ENCODE measurements at regions not wholly inside any gene's neighbourhood (a gene's known extent, or its start where the extent isn't known, plus 50 kb on each side); places are given as distances from the start of the nearest gene placed in this dataset.
"Not testable (repeated sequence)": the region's sequence is repeated elsewhere in the genome, so short reads cannot be mapped to it uniquely, and the experiment has no call there.

- Histone ChIP-seq H3K27me3 (ENCODE audit: control insufficient read depth, insufficient read depth, low read length) (no peaks in the 10 kb centered on the region), H3K4me1 (ENCODE audit: control insufficient read depth, insufficient read depth, low read length) (peaks cover 31% of the 10 kb centered on the region), H3K4me3 (ENCODE audit: low read depth, low read length) (no peak overlapping the region), H3K9ac (ENCODE audit: low read length) (no peak overlapping the region), H3K36me3 (ENCODE audit: control insufficient read depth, insufficient read depth, low read length) (no peaks in the 10 kb centered on the region), H3K9me3 (ENCODE audit: control insufficient read depth, insufficient read depth, low read depth, low read length) (no peaks in the 10 kb centered on the region; the same call in 1 of the 2 replicates), H3K27ac (ENCODE audit: low read depth, low read length) (no peak overlapping the region)
Observed at GRCh38 chr9:108783326-108783725, 72.5 kb downstream of the ACTL7B start.

- no peak overlapping the region for H3K27ac ChIP-seq (ENCODE audit: low read depth, low read length)
- no peak overlapping the region for H3K4me3 ChIP-seq (ENCODE audit: low read depth, low read length)
- H3K27me3 ChIP-seq (ENCODE audit: control insufficient read depth, insufficient read depth, low read length) = no peaks in the 10 kb centered on the region
- no peak overlapping the region for H3K9ac ChIP-seq (ENCODE audit: low read length)
- H3K4me1 ChIP-seq (ENCODE audit: control insufficient read depth, insufficient read depth, low read length) = peaks cover 18% of the 10 kb centered on the region
- H3K9me3 ChIP-seq (ENCODE audit: control insufficient read depth, insufficient read depth, low read depth, low read length) = no peaks in the 10 kb centered on the region
- H3K36me3 ChIP-seq (ENCODE audit: control insufficient read depth, insufficient read depth, low read length) = no peaks in the 10 kb centered on the region
Observed at GRCh38 chr9:108780942-108781734, 74.6 kb downstream of the ACTL7B start.

GRCh38 chr9:108779551-108780325, 76.0 kb downstream of the ACTL7B start:
- Histone ChIP-seq H3K4me1 (ENCODE audit: control insufficient read depth, insufficient read depth, low read length) (peaks cover 18% of the 10 kb centered on the region), H3K27ac (ENCODE audit: low read depth, low read length) (no peak overlapping the region)

GRCh38 chr9:108776920-108777639, 78.7 kb downstream of the ACTL7B start:
- peaks cover 13% of the 10 kb centered on the region for H3K4me1 ChIP-seq (ENCODE audit: control insufficient read depth, insufficient read depth, low read length)
- no peaks in the 10 kb centered on the region for H3K36me3 ChIP-seq (ENCODE audit: control insufficient read depth, insufficient read depth, low read length)
- no peaks in the 10 kb centered on the region for H3K27me3 ChIP-seq (ENCODE audit: control insufficient read depth, insufficient read depth, low read length)
- H3K4me3 ChIP-seq (ENCODE audit: low read depth, low read length) = no peak overlapping the region
- H3K9me3 ChIP-seq (ENCODE audit: control insufficient read depth, insufficient read depth, low read depth, low read length) = no peaks in the 10 kb centered on the region
- no peak overlapping the region for H3K27ac ChIP-seq (ENCODE audit: low read depth, low read length)
- H3K9ac ChIP-seq (ENCODE audit: low read length) = no peak overlapping the region

More at GRCh38 chr9:108779551-108780325, 76.0 kb downstream of the ACTL7B start:
- Histone ChIP-seq H3K36me3 (ENCODE audit: control insufficient read depth, insufficient read depth, low read length) (no peaks in the 10 kb centered on the region), H3K9me3 (ENCODE audit: control insufficient read depth, insufficient read depth, low read depth, low read length) (no peaks in the 10 kb centered on the region), H3K4me3 (ENCODE audit: low read depth, low read length) (no peak overlapping the region), H3K27me3 (ENCODE audit: control insufficient read depth, insufficient read depth, low read length) (no peaks in the 10 kb centered on the region), H3K9ac (ENCODE audit: low read length) (no peak overlapping the region)

GRCh38 chr9:108775901-108776306, 79.9 kb downstream of the ACTL7B start:
- Histone ChIP-seq H3K4me3 (ENCODE audit: low read depth, low read length) (no peak overlapping the region), H3K9me3 (ENCODE audit: control insufficient read depth, insufficient read depth, low read depth, low read length) (no peaks in the 10 kb centered on the region), H3K9ac (ENCODE audit: low read length) (no peak overlapping the region), H3K27me3 (ENCODE audit: control insufficient read depth, insufficient read depth, low read length) (no peaks in the 10 kb centered on the region), H3K4me1 (ENCODE audit: control insufficient read depth, insufficient read depth, low read length) (peaks cover 8% of the 10 kb centered on the region), H3K36me3 (ENCODE audit: control insufficient read depth, insufficient read depth, low read length) (no peaks in the 10 kb centered on the region), H3K27ac (ENCODE audit: low read depth, low read length) (no peak overlapping the region)

GRCh38 chr9:108774088-108774487, 81.7 kb downstream of the ACTL7B start:
- H3K9me3 ChIP-seq (ENCODE audit: control insufficient read depth, insufficient read depth, low read depth, low read length) = not testable (repeated sequence)

GRCh38 chr9:108772301-108772894, 83.4 kb downstream of the ACTL7B start:
- Histone ChIP-seq H3K27me3 (ENCODE audit: control insufficient read depth, insufficient read depth, low read length) (no peaks in the 10 kb centered on the region), H3K36me3 (ENCODE audit: control insufficient read depth, insufficient read depth, low read length) (no peaks in the 10 kb centered on the region), H3K4me1 (ENCODE audit: control insufficient read depth, insufficient read depth, low read length) (peaks cover 4% of the 10 kb centered on the region), H3K9me3 (ENCODE audit: control insufficient read depth, insufficient read depth, low read depth, low read length) (peaks cover 6% of the 10 kb centered on the region), H3K9ac (ENCODE audit: low read length) (no peak overlapping the region), H3K27ac (ENCODE audit: low read depth, low read length) (no peak overlapping the region), H3K4me3 (ENCODE audit: low read depth, low read length) (no peak overlapping the region)

More at GRCh38 chr9:108774088-108774487, 81.7 kb downstream of the ACTL7B start:
- H3K27ac ChIP-seq (ENCODE audit: low read depth, low read length); H3K9ac ChIP-seq (ENCODE audit: low read length); H3K27me3 ChIP-seq (ENCODE audit: control insufficient read depth, insufficient read depth, low read length); H3K4me1 ChIP-seq (ENCODE audit: control insufficient read depth, insufficient read depth, low read length); H3K36me3 ChIP-seq (ENCODE audit: control insufficient read depth, insufficient read depth, low read length); H3K4me3 ChIP-seq (ENCODE audit: low read depth, low read length): not testable (repeated sequence)

- Histone ChIP-seq H3K36me3 (ENCODE audit: control insufficient read depth, insufficient read depth, low read length) (no peaks in the 10 kb centered on the region), H3K27me3 (ENCODE audit: control insufficient read depth, insufficient read depth, low read length) (no peaks in the 10 kb centered on the region), H3K27ac (ENCODE audit: low read depth, low read length) (no peak overlapping the region), H3K9me3 (ENCODE audit: control insufficient read depth, insufficient read depth, low read depth, low read length) (peaks cover 6% of the 10 kb centered on the region), H3K4me3 (ENCODE audit: low read depth, low read length) (no peak overlapping the region), H3K4me1 (ENCODE audit: control insufficient read depth, insufficient read depth, low read length) (peaks cover 11% of the 10 kb centered on the region), H3K9ac (ENCODE audit: low read length) (no peak overlapping the region)
Observed at GRCh38 chr9:108768744-108769143, 87.0 kb downstream of the ACTL7B start.

GRCh38 chr9:108766626-108767161, 89.1 kb downstream of the ACTL7B start:
- Histone ChIP-seq H3K9me3 (ENCODE audit: control insufficient read depth, insufficient read depth, low read depth, low read length) (peaks cover 6% of the 10 kb centered on the region), H3K4me1 (ENCODE audit: control insufficient read depth, insufficient read depth, low read length) (peaks cover 11% of the 10 kb centered on the region), H3K9ac (ENCODE audit: low read length) (no peak overlapping the region), H3K4me3 (ENCODE audit: low read depth, low read length) (no peak overlapping the region), H3K36me3 (ENCODE audit: control insufficient read depth, insufficient read depth, low read length) (no peaks in the 10 kb centered on the region), H3K27me3 (ENCODE audit: control insufficient read depth, insufficient read depth, low read length) (no peaks in the 10 kb centered on the region), H3K27ac (ENCODE audit: low read depth, low read length) (no peak overlapping the region)

- Histone ChIP-seq H3K9me3 (ENCODE audit: control insufficient read depth, insufficient read depth, low read depth, low read length) (peaks cover 4% of the 10 kb centered on the region), H3K4me3 (ENCODE audit: low read depth, low read length) (no peak overlapping the region), H3K36me3 (ENCODE audit: control insufficient read depth, insufficient read depth, low read length) (no peaks in the 10 kb centered on the region), H3K27me3 (ENCODE audit: control insufficient read depth, insufficient read depth, low read length) (no peaks in the 10 kb centered on the region), H3K9ac (ENCODE audit: low read length) (no peak overlapping the region), H3K4me1 (ENCODE audit: control insufficient read depth, insufficient read depth, low read length) (peaks cover 11% of the 10 kb centered on the region), H3K27ac (ENCODE audit: low read depth, low read length) (no peak overlapping the region)
Observed at GRCh38 chr9:108765265-108765664, 90.5 kb downstream of the ACTL7B start.

Data from HUES6 (cell line).